ENCODE measurements at regions not wholly inside any gene's neighbourhood (a gene's known extent, or its start where the extent isn't known, plus 50 kb on each side); places are given as distances from the start of the nearest gene placed in this dataset.

GRCh38 chr13:87356314-87356713, 314.9 kb upstream of the SLITRK5 start:
- Histone ChIP-seq H3K4me1 (no peaks in the 10 kb centered on the region), H3K27me3 (no peaks in the 10 kb centered on the region), H3K36me3 (replicated peaks in 1 of 2; ENCODE audit: insufficient read depth in 1 of 2, low read depth in 2 of 2) (no peaks in the 10 kb centered on the region), H3K9me3 (no peaks in the 10 kb centered on the region), H3K4me3 (no peak overlapping the region), H3K27ac (no peak overlapping the region)
- DNase-seq (no peak), ATAC-seq (no peak)
- intact Hi-C loops (cut with DNase I): no loop called here
- WGBS, 2 donors: 59 to 68% methylated on average over 8 of the region's 8 CpGs
- TF ChIP-seq, protein P1, sequence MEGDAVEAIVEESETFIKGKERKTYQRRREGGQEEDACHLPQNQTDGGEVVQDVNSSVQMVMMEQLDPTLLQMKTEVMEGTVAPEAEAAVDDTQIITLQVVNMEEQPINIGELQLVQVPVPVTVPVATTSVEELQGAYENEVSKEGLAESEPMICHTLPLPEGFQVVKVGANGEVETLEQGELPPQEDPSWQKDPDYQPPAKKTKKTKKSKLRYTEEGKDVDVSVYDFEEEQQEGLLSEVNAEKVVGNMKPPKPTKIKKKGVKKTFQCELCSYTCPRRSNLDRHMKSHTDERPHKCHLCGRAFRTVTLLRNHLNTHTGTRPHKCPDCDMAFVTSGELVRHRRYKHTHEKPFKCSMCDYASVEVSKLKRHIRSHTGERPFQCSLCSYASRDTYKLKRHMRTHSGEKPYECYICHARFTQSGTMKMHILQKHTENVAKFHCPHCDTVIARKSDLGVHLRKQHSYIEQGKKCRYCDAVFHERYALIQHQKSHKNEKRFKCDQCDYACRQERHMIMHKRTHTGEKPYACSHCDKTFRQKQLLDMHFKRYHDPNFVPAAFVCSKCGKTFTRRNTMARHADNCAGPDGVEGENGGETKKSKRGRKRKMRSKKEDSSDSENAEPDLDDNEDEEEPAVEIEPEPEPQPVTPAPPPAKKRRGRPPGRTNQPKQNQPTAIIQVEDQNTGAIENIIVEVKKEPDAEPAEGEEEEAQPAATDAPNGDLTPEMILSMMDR (IDR thresholded peaks at IDR 0.05): no peak
- TF ChIP-seq POLR2A (IDR thresholded peaks at IDR 0.05): no peak

GRCh38 chr13:87358319-87358718, 312.9 kb upstream of the SLITRK5 start:
- H3K4me3 ChIP-seq: no peak overlapping the region
- ATAC-seq (no peak), DNase-seq (no peak)
- H3K36me3 ChIP-seq (replicated peaks in 1 of 2; ENCODE audit: insufficient read depth in 1 of 2, low read depth in 2 of 2): no peaks in the 10 kb centered on the region
- no peaks in the 10 kb centered on the region for H3K4me1 ChIP-seq
- no peak overlapping the region for H3K27ac ChIP-seq
- intact Hi-C loops (cut with DNase I): no loop called here
- TF ChIP-seq, protein P1 (IDR thresholded peaks at IDR 0.05): no peak
- no peaks in the 10 kb centered on the region for H3K9me3 ChIP-seq
- H3K27me3 ChIP-seq: no peaks in the 10 kb centered on the region

- no peaks in the 10 kb centered on the region for H3K27me3 ChIP-seq
- TF ChIP-seq POLR2A (IDR thresholded peaks at IDR 0.05): no peak
- TF ChIP-seq, protein P1 (IDR thresholded peaks at IDR 0.05): no peak
- 55 to 71% methylated on average over 1 of the region's 1 CpG for WGBS, 2 donors
- H3K36me3 ChIP-seq (replicated peaks in 1 of 2; ENCODE audit: insufficient read depth in 1 of 2, low read depth in 2 of 2): no peaks in the 10 kb centered on the region
- H3K4me3 ChIP-seq: no peak overlapping the region
- no peaks in the 10 kb centered on the region for H3K9me3 ChIP-seq
- ATAC-seq (no peak), DNase-seq (no peak)
- no peaks in the 10 kb centered on the region for H3K4me1 ChIP-seq
- intact Hi-C loops (cut with DNase I): no loop called here
- no peak overlapping the region for H3K27ac ChIP-seq
Measured at GRCh38 chr13:87361216-87361615, 310.0 kb upstream of the SLITRK5 start.

DNA sequence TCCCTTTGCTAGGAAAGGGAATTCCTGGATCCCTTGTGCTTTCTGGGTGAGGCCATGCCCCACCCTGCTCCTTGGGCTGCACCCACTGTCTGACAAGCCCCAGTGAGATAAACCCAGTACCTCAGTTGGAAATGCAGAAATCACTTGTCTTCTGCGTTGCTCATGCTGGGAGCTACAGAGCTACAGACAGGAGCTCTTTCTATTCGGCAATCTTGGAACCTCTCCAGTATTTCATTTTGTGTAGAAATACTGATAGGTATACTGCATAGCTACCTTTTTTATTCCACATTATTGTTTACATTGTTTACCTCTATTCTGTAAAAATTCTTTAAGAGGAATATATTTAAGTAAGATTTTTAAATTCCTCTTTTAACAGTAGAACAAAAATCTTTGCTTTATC, 302.5 kb upstream of the SLITRK5 start:
- H3K9me3 ChIP-seq: no peaks in the 10 kb centered on the region
- TF ChIP-seq, protein P1 (IDR thresholded peaks at IDR 0.05): no peak
- no peak for TF ChIP-seq POLR2A (IDR thresholded peaks at IDR 0.05)
- H3K27ac ChIP-seq: no peak overlapping the region
- DNase-seq (no peak), ATAC-seq (no peak)
- H3K27me3 ChIP-seq: no peaks in the 10 kb centered on the region
- H3K4me3 ChIP-seq: no peak overlapping the region
- H3K36me3 ChIP-seq (replicated peaks in 1 of 2; ENCODE audit: insufficient read depth in 1 of 2, low read depth in 2 of 2): no peaks in the 10 kb centered on the region
- H3K4me1 ChIP-seq: no peaks in the 10 kb centered on the region
- intact Hi-C loops (cut with DNase I): no loop called here
- WGBS, 2 donors: 73 to 85% methylated on average over 2 of the region's 2 CpGs

DNA sequence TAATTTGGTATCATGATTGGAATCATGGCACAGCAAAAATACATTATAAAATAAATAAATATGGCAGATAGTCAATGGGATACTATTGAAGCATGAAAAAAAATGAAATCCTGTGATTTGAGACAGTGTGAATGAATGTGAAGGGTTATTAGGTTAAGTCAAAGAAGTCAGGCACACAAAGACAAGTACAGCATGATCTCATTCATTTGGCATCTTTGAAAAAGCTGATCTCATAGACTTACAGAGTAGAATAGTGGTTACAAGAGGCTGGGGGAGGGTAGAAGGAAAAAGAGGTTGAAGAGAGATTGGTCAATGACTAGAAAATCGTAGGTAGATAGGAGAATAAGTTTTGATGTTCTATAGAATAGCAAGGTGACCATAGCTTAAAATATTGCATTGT, 295.1 kb upstream of the SLITRK5 start:
- no peaks in the 10 kb centered on the region for H3K4me1 ChIP-seq
- no peaks in the 10 kb centered on the region for H3K27me3 ChIP-seq
- no peak for DNase-seq
- ATAC-seq: no peak
- intact Hi-C loops (cut with DNase I): no loop called here
- H3K36me3 ChIP-seq (replicated peaks in 1 of 2; ENCODE audit: insufficient read depth in 1 of 2, low read depth in 2 of 2): no peaks in the 10 kb centered on the region
- TF ChIP-seq, protein P1 (IDR thresholded peaks at IDR 0.05): no peak
- no peak for TF ChIP-seq POLR2A (IDR thresholded peaks at IDR 0.05)
- no peak overlapping the region for H3K27ac ChIP-seq
- no peaks in the 10 kb centered on the region for H3K9me3 ChIP-seq
- no peak overlapping the region for H3K4me3 ChIP-seq
- WGBS, 2 donors: 70 to 72% methylated on average over 1 of the region's 1 CpG

Measured in body of pancreas (tissue), 4 donors.